Fibroblast of gingiva (primary cell): ENCODE measurements at regions not wholly inside any gene's neighbourhood (a gene's known extent, or its start where the extent isn't known, plus 50 kb on each side); places are given as distances from the start of the nearest gene placed in this dataset.

Source experiments
- DNase-seq: peaks from one replicate; pipeline ENCODE4 v3.0.0-alpha.2; 2011; ENCODE audit warnings: low read depth

GRCh38 chr5:3736466-3736865 lies 140.8 kb downstream of the IRX1 start:
- no peak for DNase-seq

GRCh38 chr5:3736926-3737325 lies 141.3 kb downstream of the IRX1 start:
- no peak for DNase-seq

- DNase-seq = no peak
Observed at GRCh38 chr5:3738919-3739318, 143.3 kb downstream of the IRX1 start.

GRCh38 chr5:3740546-3741373 lies 145.1 kb downstream of the IRX1 start:
- DNase-seq = no peak

- no peak for DNase-seq
Observed at GRCh38 chr5:3741374-3741770, 145.7 kb downstream of the IRX1 start.

GRCh38 chr5:3742750-3743149 lies 147.1 kb downstream of the IRX1 start:
- DNase-seq = no peak

GRCh38 chr5:3751846-3752245 lies 156.2 kb downstream of the IRX1 start:
- DNase-seq = no peak

- DNase-seq = no peak
Observed at GRCh38 chr5:3778000-3778550, 182.4 kb downstream of the IRX1 start.

GRCh38 chr5:3778945-3779344 lies 183.3 kb downstream of the IRX1 start:
- DNase-seq = no peak

GRCh38 chr5:3780278-3780677 lies 184.6 kb downstream of the IRX1 start:
- DNase-seq = no peak

- no peak for DNase-seq
Observed at GRCh38 chr5:3780907-3781306, 185.3 kb downstream of the IRX1 start.

GRCh38 chr5:3784854-3785253 lies 189.2 kb downstream of the IRX1 start:
- no peak for DNase-seq

- no peak for DNase-seq
Observed at GRCh38 chr5:3786165-3786564, 190.5 kb downstream of the IRX1 start.

- DNase-seq = no peak
Observed at GRCh38 chr5:3786891-3787430, 191.3 kb downstream of the IRX1 start.

- DNase-seq = no peak
Observed at GRCh38 chr5:3787604-3788003, 192.0 kb downstream of the IRX1 start.

GRCh38 chr5:3789519-3790193 lies 194.0 kb downstream of the IRX1 start:
- DNase-seq = no peak

- DNase-seq = no peak
Observed at GRCh38 chr5:3793162-3793561, 197.5 kb downstream of the IRX1 start.

- no peak for DNase-seq
Observed at GRCh38 chr5:3794611-3795010, 199.0 kb downstream of the IRX1 start.

- no peak for DNase-seq
Observed at GRCh38 chr5:3796736-3797135, 201.1 kb downstream of the IRX1 start.

- no peak for DNase-seq
Observed at GRCh38 chr5:3801967-3802366, 206.3 kb downstream of the IRX1 start.

GRCh38 chr5:3809455-3809854 lies 213.8 kb downstream of the IRX1 start:
- DNase-seq = no peak

GRCh38 chr5:3811116-3811515 lies 215.5 kb downstream of the IRX1 start:
- no peak for DNase-seq

- no peak for DNase-seq
Observed at GRCh38 chr5:3818624-3819023, 223.0 kb downstream of the IRX1 start.
